Ishikawa (cell line): ENCODE measurements at regions not wholly inside any gene's neighbourhood (a gene's known extent, or its start where the extent isn't known, plus 50 kb on each side); places are given as distances from the start of the nearest gene placed in this dataset.

Experiments
- CEBPB ChIP-seq: IDR thresholded peaks from 2 replicates; pipeline ENCODE4 v1.6.1; 2012
- CREB1 ChIP-seq: IDR thresholded peaks from 2 replicates; pipeline ENCODE4 v1.6.1; 2012; ENCODE audit warnings: low read depth
- EGR1 ChIP-seq: IDR thresholded peaks from 2 replicates; pipeline ENCODE4 v1.6.1; 2012
- EP300 ChIP-seq: IDR thresholded peaks from 2 replicates; pipeline ENCODE4 v1.6.1; 2012; ENCODE audit warnings: borderline replicate concordance
- FOXM1 ChIP-seq: IDR thresholded peaks from 2 replicates; pipeline ENCODE4 v1.6.1; 2012; ENCODE audit warnings: low read depth, borderline replicate concordance
- MAX ChIP-seq: IDR thresholded peaks from 2 replicates; pipeline ENCODE4 v1.6.1; 2012
- NFIC ChIP-seq: IDR thresholded peaks from 2 replicates; pipeline ENCODE4 v1.6.1; 2012
- RAD21 ChIP-seq: IDR thresholded peaks from 2 replicates; pipeline ENCODE4 v1.6.1; 2012; ENCODE audit warnings: low read depth
- REST ChIP-seq: IDR thresholded peaks from 2 replicates; pipeline ENCODE4 v1.6.1; 2012; ENCODE audit warnings: low read depth, mild to moderate bottlenecking
- TAF1 ChIP-seq: IDR thresholded peaks from 2 replicates; pipeline ENCODE4 v1.6.1; 2012; ENCODE audit warnings: low read depth, mild to moderate bottlenecking
- TCF12 ChIP-seq: IDR thresholded peaks from 2 replicates; pipeline ENCODE4 v1.6.1; 2012; ENCODE audit warnings: low read depth
- TEAD4 ChIP-seq: IDR thresholded peaks from 2 replicates; pipeline ENCODE4 v1.6.1; 2012
- USF1 ChIP-seq: IDR thresholded peaks from 2 replicates; pipeline ENCODE4 v1.6.1; 2012
- YY1 ChIP-seq: IDR thresholded peaks from 2 replicates; pipeline ENCODE4 v1.6.1; 2012; ENCODE audit warnings: low read depth
- ZBTB7A ChIP-seq: IDR thresholded peaks from 2 replicates; pipeline ENCODE4 v1.6.1; 2012; ENCODE audit warnings: low read depth

DNA sequence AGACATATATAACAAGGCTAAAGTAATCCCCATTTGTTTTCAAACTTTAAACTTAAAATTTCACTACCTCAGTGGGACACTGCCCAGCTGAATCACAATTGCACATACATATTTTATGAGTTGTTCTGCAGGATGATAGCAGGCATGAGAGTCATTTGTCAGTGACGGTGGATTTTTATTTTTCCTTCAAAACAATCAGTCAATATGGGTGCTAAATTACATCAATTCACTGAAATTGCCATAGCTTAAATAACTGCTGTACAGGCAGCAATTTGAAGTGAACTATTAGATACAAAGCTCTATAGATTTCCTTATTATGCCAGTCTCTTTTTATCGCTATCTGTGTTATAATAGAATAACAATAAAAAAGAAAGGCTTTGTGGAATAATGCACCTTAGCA, 784.6 kb upstream of the ANO3 start:
- no peak for TF ChIP-seq REST
- TF ChIP-seq CEBPB = no peak
- TF ChIP-seq YY1 = no peak
- no peak for TF ChIP-seq EGR1
- no peak for TF ChIP-seq RAD21

DNA sequence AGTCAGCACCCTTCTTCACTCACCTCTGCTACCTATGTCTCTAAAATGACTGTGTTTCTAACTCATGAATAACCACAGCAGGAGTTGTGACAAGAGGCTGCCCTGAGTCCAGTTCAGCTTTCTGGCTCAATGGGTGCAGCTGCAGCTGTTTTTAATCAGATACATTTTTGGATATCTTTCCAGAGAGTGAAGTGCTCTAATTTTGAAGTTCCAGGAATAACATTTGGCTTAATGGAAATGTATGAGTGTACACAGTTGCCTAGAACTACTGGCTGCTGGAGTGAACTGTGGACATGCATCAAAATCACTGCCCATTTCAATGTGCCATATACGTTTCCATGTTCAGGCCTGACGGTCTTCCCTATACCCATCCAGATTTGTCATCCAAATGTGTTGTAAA, 769.5 kb upstream of the ANO3 start:
- no peak for TF ChIP-seq RAD21
- no peak for TF ChIP-seq TAF1
- no peak for TF ChIP-seq TCF12
- TF ChIP-seq YY1 = no peak
- TF ChIP-seq EP300 = no peak
- TF ChIP-seq FOXM1 = no peak
- no peak for TF ChIP-seq EGR1
- TF ChIP-seq CEBPB = no peak
- no peak for TF ChIP-seq MAX
- TF ChIP-seq CREB1 = no peak
- no peak for TF ChIP-seq NFIC
- no peak for TF ChIP-seq REST
- no peak for TF ChIP-seq TEAD4

- TF ChIP-seq CEBPB (no peak), TEAD4 (no peak), NFIC (no peak), YY1 (no peak), EP300 (no peak), CREB1 (no peak), MAX (no peak), TCF12 (no peak), USF1 (no peak), FOXM1 (no peak), REST (no peak), EGR1 (no peak), TAF1 (no peak), ZBTB7A (no peak), RAD21 (no peak)
Observed at GRCh38 chr11:25565846-25566245, 766.1 kb upstream of the ANO3 start.

DNA sequence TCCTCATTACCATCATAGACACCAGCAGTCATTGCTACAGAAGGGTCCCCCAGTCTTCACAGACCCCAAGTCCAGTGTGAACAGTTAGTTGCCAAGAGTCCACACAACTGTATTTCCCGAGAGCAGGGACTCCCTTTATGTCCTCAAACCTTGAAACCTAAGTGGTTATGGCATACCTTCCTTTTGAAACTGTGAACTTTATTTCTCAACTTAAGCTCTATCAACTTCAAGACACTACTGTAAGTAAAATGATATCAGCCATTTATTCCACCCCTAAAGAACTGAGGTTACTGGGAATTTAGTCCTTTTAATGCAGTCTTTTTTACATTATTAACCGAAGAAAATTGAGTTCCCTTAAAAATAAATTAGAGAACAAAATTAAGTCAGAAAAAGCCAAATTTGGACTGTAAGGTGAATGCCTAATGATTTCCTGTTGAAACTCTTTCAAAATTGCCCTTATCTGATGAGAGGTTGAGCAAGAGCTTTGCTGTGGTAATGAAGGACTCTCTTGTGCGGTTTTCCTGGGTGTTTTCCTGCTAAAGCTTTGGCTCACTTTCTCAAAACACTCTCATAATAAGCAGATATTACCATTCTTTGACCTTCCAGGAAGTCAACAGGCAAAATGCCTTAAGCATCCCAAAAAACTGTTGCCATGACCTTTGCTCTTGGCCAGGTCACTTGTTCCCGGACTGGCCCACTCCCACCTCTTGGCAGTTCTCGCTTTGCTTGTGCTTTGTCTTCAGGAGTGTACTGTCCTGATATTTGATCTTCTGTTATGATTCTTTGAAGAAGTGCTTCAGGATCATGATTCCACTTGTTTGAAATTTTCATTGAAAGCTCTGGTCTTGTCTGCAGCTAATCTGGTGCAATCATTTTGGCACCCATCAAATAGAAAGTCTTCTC, 765.4 kb upstream of the ANO3 start:
- TF ChIP-seq MAX (no peak), TAF1 (no peak), NFIC (no peak), TEAD4 (no peak), YY1 (no peak), CREB1 (no peak), EP300 (no peak)

GRCh38 chr11:25576320-25576719, 755.6 kb upstream of the ANO3 start:
- TF ChIP-seq EGR1 = no peak
- no peak for TF ChIP-seq TAF1
- no peak for TF ChIP-seq RAD21
- no peak for TF ChIP-seq FOXM1
- no peak for TF ChIP-seq REST
- TF ChIP-seq CEBPB = no peak
- TF ChIP-seq MAX = no peak
- no peak for TF ChIP-seq EP300
- TF ChIP-seq USF1 = no peak
- TF ChIP-seq ZBTB7A = no peak
- no peak for TF ChIP-seq TCF12
